ENCODE measurements at regions not wholly inside any gene's neighbourhood (a gene's known extent, or its start where the extent isn't known, plus 50 kb on each side); places are given as distances from the start of the nearest gene placed in this dataset.

- POLR2A ChIA-PET (ENCODE audit: low non-redundant PET): no interaction called here
- TF ChIP-seq, protein P1, sequence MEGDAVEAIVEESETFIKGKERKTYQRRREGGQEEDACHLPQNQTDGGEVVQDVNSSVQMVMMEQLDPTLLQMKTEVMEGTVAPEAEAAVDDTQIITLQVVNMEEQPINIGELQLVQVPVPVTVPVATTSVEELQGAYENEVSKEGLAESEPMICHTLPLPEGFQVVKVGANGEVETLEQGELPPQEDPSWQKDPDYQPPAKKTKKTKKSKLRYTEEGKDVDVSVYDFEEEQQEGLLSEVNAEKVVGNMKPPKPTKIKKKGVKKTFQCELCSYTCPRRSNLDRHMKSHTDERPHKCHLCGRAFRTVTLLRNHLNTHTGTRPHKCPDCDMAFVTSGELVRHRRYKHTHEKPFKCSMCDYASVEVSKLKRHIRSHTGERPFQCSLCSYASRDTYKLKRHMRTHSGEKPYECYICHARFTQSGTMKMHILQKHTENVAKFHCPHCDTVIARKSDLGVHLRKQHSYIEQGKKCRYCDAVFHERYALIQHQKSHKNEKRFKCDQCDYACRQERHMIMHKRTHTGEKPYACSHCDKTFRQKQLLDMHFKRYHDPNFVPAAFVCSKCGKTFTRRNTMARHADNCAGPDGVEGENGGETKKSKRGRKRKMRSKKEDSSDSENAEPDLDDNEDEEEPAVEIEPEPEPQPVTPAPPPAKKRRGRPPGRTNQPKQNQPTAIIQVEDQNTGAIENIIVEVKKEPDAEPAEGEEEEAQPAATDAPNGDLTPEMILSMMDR (conservative IDR thresholded peaks at IDR 0.05; ENCODE audit: low read depth): no peak
- H3K27ac ChIP-seq: no peak overlapping the region
- CTCF ChIA-PET: interaction anchor here (0.7 kb wide), 1 partner anchor 198 kb away, joined by 3 read pairs; no protein-coding TSS in a partner anchor
- no peak for DNase-seq (ENCODE audit: low spot score)
Observed at GRCh38 chr16:55003916-55004315, 73.3 kb downstream of the IRX5 start.

GRCh38 chr16:55007504-55007903 lies 76.8 kb downstream of the IRX5 start:
- TF ChIP-seq, protein P1 (conservative IDR thresholded peaks at IDR 0.05; ENCODE audit: low read depth): no peak
- CTCF ChIA-PET: no interaction called here
- no peak for DNase-seq (ENCODE audit: low spot score)
- POLR2A ChIA-PET (ENCODE audit: low non-redundant PET): no interaction called here
- H3K27ac ChIP-seq: no peak overlapping the region

DNA sequence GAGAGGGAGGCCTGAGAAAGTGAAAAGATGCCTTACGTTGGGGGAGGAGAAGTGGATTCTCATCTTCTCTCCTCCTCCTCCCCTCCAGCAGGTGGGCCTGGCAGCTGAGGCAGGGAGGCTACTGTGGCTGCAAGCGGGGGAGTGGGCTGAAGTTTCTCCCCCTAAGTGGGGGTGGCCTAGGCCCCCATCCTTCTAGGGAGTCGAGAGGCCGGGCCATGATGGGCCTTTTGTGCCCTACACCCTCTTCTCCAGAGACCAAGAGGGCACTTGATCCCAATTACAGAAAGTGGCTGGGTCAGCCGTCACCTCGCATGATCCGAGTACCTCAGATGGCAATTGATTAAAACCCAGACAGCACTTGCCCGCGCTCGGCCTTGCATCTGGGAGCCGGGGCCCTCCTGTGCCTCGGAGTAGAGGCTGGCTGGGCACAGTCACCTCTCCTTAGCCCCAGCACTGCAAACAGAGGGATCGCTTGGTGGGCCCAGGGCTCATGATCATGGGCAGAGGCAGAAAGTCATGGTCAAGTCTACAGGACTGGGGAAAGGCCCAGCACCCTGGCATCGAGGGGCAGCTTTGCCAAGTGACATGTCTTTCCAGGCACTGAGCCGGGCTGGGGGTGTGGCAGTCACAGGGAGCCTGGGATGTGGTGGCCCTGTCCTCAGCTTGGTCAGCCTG lies 78.3 kb downstream of the IRX5 start:
- TF ChIP-seq, protein P1 (conservative IDR thresholded peaks at IDR 0.05; ENCODE audit: low read depth): no peak
- no peak overlapping the region for H3K27ac ChIP-seq
- DNase-seq (ENCODE audit: low spot score): no peak
- ChIA-PET POLR2A (ENCODE audit: low non-redundant PET) (no interaction called here), CTCF (interaction anchor here (0.7 kb wide), 2 partner anchors 128 to 338 kb away, joined by 3 to 4 read pairs; no protein-coding TSS in a partner anchor)

DNA sequence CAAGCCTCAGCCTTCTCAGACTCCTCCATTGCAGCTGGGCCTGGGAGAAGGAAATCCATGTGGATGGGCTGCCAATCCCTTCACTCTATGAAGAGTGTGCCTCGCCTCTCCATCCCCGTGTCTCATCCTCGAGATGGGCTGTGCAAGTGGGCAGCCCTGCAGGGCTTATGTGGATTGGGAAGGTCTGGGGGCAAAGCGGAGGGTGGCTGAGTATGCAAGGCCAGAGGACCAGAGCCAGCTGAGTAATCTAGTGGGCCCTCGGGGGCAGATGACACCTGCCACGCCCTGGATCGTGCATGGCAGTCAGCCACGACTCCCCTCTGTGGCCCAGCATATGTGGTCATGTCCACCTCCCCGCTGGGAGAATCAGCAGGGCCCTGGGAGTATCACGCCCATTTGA lies 78.9 kb downstream of the IRX5 start:
- CTCF ChIA-PET: interaction anchor here (0.7 kb wide), 1 partner anchor 338 kb away, joined by 4 read pairs; no protein-coding TSS in a partner anchor
- DNase-seq (ENCODE audit: low spot score): no peak
- POLR2A ChIA-PET (ENCODE audit: low non-redundant PET): no interaction called here
- no peak overlapping the region for H3K27ac ChIP-seq
- TF ChIP-seq, protein P1 (conservative IDR thresholded peaks at IDR 0.05; ENCODE audit: low read depth): no peak

- TF ChIP-seq, protein P1 (conservative IDR thresholded peaks at IDR 0.05; ENCODE audit: low read depth): no peak
- ChIA-PET POLR2A (ENCODE audit: low non-redundant PET) (no interaction called here), CTCF (interaction anchor here (0.7 to 0.8 kb wide), 2 partner anchors 10 to 769 kb away, joined by 3 to 4 read pairs; no protein-coding TSS in a partner anchor)
- no peak for DNase-seq (ENCODE audit: low spot score)
- H3K27ac ChIP-seq: no peak overlapping the region
Observed at GRCh38 chr16:55010492-55011160, 80.0 kb downstream of the IRX5 start.

GRCh38 chr16:55012362-55012761 lies 81.7 kb downstream of the IRX5 start:
- H3K27ac ChIP-seq: no peak overlapping the region
- no peak for DNase-seq (ENCODE audit: low spot score)
- CTCF ChIA-PET: no interaction called here
- POLR2A ChIA-PET (ENCODE audit: low non-redundant PET): no interaction called here
- TF ChIP-seq, protein P1 (conservative IDR thresholded peaks at IDR 0.05; ENCODE audit: low read depth): no peak
